ENCODE measurements at regions not wholly inside any gene's neighbourhood (a gene's known extent, or its start where the extent isn't known, plus 50 kb on each side); places are given as distances from the start of the nearest gene placed in this dataset.

DNA sequence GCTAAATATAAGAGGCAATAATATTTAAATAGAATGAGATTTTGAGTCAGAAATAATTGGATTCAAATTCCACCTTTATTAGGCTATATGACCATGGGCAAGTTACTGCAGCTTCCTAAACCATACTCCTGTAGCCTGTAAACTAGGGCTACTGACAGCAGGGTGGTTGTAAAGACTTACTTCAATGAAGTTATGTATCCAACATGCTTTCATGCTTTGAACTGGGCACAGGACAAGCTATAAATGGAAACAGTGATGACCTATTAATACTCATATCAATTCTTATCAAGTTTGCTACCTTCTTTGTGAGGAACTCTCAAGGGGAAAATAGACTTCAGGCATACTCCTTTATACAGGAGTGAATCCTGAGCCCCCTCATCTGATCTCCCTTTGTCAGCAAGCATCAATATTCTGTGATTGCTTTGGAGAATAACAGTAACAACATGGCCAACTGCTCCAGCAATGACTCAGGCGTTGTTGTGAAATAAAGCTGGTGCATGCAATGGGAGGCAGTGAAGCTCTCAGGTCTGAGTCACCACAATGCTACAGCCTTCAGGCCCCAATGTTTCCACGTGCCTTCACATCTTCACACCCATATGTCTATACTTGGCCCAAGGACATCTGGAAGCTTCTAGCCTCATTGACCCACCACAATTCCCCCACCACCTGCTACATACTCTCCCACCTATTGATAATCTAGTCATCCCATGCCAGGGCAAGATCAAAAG, 102.5 kb downstream of the KCNA4 start:
- peak; percentile 8 to 39 for DNase-seq (ENCODE audit: low read depth in 2 of 2)
- no peak overlapping the region for H3K4me3 ChIP-seq (replicated peaks in 1 of 2; ENCODE audit: low read depth in 2 of 2, low read length in 2 of 2)
- TF ChIP-seq, protein P1, sequence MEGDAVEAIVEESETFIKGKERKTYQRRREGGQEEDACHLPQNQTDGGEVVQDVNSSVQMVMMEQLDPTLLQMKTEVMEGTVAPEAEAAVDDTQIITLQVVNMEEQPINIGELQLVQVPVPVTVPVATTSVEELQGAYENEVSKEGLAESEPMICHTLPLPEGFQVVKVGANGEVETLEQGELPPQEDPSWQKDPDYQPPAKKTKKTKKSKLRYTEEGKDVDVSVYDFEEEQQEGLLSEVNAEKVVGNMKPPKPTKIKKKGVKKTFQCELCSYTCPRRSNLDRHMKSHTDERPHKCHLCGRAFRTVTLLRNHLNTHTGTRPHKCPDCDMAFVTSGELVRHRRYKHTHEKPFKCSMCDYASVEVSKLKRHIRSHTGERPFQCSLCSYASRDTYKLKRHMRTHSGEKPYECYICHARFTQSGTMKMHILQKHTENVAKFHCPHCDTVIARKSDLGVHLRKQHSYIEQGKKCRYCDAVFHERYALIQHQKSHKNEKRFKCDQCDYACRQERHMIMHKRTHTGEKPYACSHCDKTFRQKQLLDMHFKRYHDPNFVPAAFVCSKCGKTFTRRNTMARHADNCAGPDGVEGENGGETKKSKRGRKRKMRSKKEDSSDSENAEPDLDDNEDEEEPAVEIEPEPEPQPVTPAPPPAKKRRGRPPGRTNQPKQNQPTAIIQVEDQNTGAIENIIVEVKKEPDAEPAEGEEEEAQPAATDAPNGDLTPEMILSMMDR (IDR thresholded peaks at IDR 0.05; ENCODE audit: low read depth, low read length) = no peak

DNA sequence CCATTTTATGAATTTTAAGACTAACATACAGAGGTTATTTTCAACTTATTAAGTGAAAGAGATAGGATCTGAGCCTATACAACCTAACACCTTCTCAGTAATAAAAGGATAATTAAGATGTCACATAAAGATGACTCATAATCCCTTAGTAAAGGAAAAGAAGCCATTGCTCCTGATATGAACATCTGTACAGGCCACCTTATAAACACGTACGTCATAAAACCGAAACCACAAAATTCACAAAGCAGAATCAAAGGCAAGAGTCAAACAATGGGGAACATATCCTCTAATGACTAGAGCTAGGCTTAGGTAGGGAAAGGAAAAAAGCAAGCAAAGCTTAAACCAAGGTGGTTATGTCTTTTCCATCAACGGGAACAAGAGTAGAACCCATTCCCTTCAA, 103.5 kb downstream of the KCNA4 start:
- no peak for DNase-seq (ENCODE audit: low read depth in 2 of 2)
- no peak overlapping the region for H3K4me3 ChIP-seq (replicated peaks in 1 of 2; ENCODE audit: low read depth in 2 of 2, low read length in 2 of 2)
- TF ChIP-seq, protein P1 (IDR thresholded peaks at IDR 0.05; ENCODE audit: low read depth, low read length) = no peak

DNA sequence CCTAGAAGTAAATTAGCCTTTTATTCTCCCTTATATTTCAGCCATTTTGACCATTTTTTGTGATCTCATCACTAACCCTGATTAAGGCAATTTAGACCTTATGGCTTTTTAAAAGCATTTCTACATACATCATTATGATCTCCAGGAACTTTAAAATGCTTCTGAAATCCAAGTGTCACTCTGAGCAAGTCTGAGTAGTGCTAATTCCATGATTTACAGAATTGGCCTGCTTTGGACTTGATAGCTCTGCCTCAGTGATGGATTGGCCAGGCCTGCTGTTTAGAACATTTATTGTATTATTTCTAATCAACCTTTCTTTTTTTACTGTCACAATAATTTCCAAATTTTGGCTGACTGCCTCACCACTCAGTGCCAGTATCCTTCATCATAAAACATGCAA, 116.4 kb downstream of the KCNA4 start:
- H3K4me3 ChIP-seq (replicated peaks in 1 of 2; ENCODE audit: low read depth in 2 of 2, low read length in 2 of 2) = no peak overlapping the region
- TF ChIP-seq, protein P1 (IDR thresholded peaks at IDR 0.05; ENCODE audit: low read depth, low read length) = no peak
- DNase-seq (ENCODE audit: low read depth in 2 of 2) = no peak

DNA sequence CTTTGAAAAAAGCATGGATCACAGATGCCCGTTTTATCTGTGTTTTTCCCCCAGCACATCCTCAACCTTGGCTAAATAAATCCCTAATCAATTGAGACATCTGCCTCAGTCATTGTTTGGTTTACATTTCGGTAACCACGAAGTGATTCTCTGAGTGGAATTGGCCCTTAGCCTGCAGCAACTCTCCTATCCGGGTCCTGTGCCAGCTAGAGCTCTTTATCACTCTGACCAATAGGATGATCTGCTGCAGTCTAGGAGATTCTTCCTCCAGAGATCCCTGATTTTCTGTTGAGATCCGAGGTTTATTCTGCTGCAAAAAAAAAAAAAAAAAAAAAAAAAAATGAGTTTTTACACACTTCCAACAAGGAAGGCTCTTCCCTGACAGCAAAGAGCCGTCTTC, 137.3 kb downstream of the KCNA4 start:
- TF ChIP-seq, protein P1 (IDR thresholded peaks at IDR 0.05; ENCODE audit: low read depth, low read length) = no peak
- peak in 1 of 2 donors; percentile 41 for DNase-seq (ENCODE audit: low read depth in 2 of 2)
- no peak overlapping the region for H3K4me3 ChIP-seq (replicated peaks in 1 of 2; ENCODE audit: low read depth in 2 of 2, low read length in 2 of 2)

DNA sequence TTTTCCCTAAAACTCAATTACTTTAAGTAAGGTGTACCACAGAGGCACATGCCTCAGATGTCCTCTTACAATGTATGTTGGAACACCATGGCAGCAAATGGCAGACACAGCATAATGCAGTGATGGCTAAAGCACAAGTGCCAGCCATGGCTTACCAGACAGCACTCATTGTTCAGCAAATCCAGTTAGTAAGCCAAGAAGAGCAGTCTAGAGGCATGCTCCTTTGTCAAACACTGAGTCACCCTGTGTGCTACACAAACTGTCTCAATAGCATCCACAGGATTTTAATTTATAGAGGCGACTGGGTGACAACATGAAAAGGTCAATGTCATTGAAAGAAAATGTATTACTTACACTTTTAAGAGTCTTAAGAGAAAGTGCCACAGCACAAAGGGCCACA, 140.6 kb downstream of the KCNA4 start:
- TF ChIP-seq, protein P1 (IDR thresholded peaks at IDR 0.05; ENCODE audit: low read depth, low read length) = no peak
- H3K4me3 ChIP-seq (replicated peaks in 1 of 2; ENCODE audit: low read depth in 2 of 2, low read length in 2 of 2) = no peak overlapping the region
- no peak for DNase-seq (ENCODE audit: low read depth in 2 of 2)

DNA sequence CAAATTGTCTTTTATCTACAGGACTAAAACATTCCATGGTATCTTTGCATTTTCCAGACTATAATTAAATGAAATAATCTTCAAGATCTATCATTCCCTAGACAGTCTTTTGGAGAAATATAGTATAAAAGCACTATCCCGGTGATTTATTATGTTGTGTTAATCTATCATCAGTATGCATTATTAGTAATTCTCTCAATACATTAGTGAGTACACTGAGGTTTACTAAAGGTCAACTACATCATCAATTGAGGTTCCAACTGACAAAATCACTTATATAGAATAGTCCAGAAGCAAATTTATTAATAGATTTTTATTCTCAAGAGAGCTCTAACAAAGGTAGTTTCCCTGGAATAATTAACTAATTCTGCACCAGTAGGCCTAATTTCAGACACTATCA, 169.6 kb downstream of the KCNA4 start:
- H3K4me3 ChIP-seq (replicated peaks in 1 of 2; ENCODE audit: low read depth in 2 of 2, low read length in 2 of 2) = no peak overlapping the region
- no peak for DNase-seq (ENCODE audit: low read depth in 2 of 2)
- TF ChIP-seq, protein P1 (IDR thresholded peaks at IDR 0.05; ENCODE audit: low read depth, low read length) = no peak
